ENCODE measurements at regions not wholly inside any gene's neighbourhood (a gene's known extent, or its start where the extent isn't known, plus 50 kb on each side); places are given as distances from the start of the nearest gene placed in this dataset.

- H3K27ac ChIP-seq (ENCODE audit: low read length): no peak overlapping the region
- H3K4me1 ChIP-seq (ENCODE audit: insufficient read depth, low read length): no peaks in the 10 kb centered on the region
- H3K9ac ChIP-seq (ENCODE audit: low read depth, low read length): no peak overlapping the region
- H3K27me3 ChIP-seq (ENCODE audit: insufficient read depth, low read length): no peaks in the 10 kb centered on the region
- no peak overlapping the region for H3K4me3 ChIP-seq (ENCODE audit: low read length)
- H3K9me3 ChIP-seq (ENCODE audit: insufficient read depth, low read depth, low read length): no peaks in the 10 kb centered on the region
- H3K36me3 ChIP-seq (ENCODE audit: insufficient read depth, low read depth, low read length): no peaks in the 10 kb centered on the region
Observed at GRCh38 chr14:41350476-41350875, 256.2 kb upstream of the LRFN5 start.

DNA sequence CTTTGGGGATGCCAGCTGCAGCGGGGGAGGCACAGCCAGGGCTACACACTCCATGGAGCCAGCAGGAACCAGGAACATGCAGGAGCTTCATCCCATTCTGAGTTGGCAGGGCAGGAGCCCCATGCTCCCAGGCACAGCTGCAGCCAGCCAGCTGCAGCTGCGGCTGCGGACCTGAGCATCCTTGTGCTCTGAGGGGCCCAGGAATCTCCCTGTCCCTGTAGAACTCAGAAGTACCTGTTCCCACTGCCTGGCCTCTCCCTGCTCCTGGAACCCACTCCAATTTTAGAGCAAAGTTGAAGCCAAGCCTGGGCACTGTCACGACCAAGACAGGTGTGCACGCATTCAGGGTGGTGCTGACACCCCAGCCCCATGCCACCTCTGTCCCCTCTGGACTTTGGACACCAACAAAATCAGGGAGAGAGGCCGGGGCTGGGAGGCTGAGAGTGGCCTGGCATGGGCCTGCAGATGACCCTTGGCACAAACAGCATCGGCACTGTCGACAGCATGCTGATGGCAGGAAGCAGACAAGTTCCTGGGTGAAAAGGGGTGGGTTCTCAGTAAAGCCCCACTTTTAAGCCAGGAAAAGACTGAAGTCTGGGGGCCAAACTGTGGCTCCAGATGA, 257.3 kb upstream of the LRFN5 start:
- no peaks in the 10 kb centered on the region for H3K36me3 ChIP-seq (ENCODE audit: insufficient read depth, low read depth, low read length)
- H3K27ac ChIP-seq (ENCODE audit: low read length): no peak overlapping the region
- no peaks in the 10 kb centered on the region for H3K27me3 ChIP-seq (ENCODE audit: insufficient read depth, low read length)
- H3K4me1 ChIP-seq (ENCODE audit: insufficient read depth, low read length): no peaks in the 10 kb centered on the region
- no peaks in the 10 kb centered on the region for H3K9me3 ChIP-seq (ENCODE audit: insufficient read depth, low read depth, low read length)
- no peak overlapping the region for H3K4me3 ChIP-seq (ENCODE audit: low read length)
- no peak overlapping the region for H3K9ac ChIP-seq (ENCODE audit: low read depth, low read length)

DNA sequence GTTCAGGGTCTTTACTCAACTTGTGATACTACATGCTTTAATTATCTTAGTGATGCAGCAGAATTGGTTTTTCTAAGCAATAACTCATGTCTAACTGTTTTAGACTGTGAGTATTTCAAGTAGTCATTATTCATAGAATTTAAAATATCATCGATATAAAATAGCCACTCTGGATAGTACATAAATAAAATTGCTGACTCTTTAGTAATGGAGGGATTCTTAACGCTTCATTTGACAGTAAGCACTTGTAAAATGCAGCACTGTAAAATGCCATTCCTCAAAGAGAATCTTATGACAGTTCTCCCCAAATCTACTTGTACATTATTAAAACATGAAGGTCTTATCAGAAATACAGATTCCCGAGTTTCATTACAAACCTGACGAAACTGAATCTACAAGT, 262.8 kb upstream of the LRFN5 start:
- Histone ChIP-seq H3K36me3 (ENCODE audit: insufficient read depth, low read depth, low read length) (no peaks in the 10 kb centered on the region), H3K4me3 (ENCODE audit: low read length) (no peak overlapping the region), H3K9ac (ENCODE audit: low read depth, low read length) (no peak overlapping the region), H3K27me3 (ENCODE audit: insufficient read depth, low read length) (no peaks in the 10 kb centered on the region), H3K9me3 (ENCODE audit: insufficient read depth, low read depth, low read length) (no peaks in the 10 kb centered on the region), H3K4me1 (ENCODE audit: insufficient read depth, low read length) (no peaks in the 10 kb centered on the region), H3K27ac (ENCODE audit: low read length) (no peak overlapping the region)

DNA sequence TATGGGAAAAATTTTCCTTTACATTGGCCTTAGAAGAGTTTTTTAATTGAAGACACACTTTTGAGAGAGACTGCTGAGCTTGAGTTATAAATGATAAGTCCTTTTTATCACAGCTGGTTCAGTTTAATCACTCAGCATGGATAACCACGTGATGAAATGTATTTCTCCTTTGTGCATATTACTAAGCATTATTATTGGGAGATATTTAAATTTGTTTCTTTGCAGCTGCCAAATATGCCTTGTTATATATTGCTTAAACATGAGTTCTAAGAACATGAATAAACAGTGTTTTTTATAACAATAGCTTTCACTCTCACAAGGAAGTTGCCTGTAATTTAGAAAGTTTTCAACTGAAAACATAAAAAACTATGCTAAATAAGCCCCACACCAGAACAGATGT, 293.5 kb upstream of the LRFN5 start:
- no peaks in the 10 kb centered on the region for H3K27me3 ChIP-seq (ENCODE audit: insufficient read depth, low read length)
- H3K36me3 ChIP-seq (ENCODE audit: insufficient read depth, low read depth, low read length): no peaks in the 10 kb centered on the region
- H3K9ac ChIP-seq (ENCODE audit: low read depth, low read length): no peak overlapping the region
- no peaks in the 10 kb centered on the region for H3K9me3 ChIP-seq (ENCODE audit: insufficient read depth, low read depth, low read length)
- no peaks in the 10 kb centered on the region for H3K4me1 ChIP-seq (ENCODE audit: insufficient read depth, low read length)
- H3K4me3 ChIP-seq (ENCODE audit: low read length): no peak overlapping the region
- H3K27ac ChIP-seq (ENCODE audit: low read length): no peak overlapping the region

DNA sequence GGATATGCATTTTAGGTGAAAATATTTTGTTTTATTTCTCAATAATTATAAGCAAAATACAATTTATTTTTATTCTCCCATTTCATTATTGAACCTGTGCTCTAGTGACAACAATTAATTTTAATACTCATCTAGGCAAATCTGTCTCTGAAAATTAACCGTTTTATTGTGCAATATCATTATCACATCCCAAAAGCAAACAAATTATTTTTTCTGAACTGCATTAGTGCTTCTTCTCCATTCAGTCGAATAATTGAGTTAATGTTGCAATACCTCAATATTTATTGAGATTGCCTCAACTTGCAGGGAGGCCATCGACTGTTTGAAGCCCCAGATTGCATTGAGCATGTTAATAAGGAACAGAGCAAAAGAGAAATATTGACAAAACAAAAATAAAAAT, 303.2 kb upstream of the LRFN5 start:
- H3K4me1 ChIP-seq (ENCODE audit: insufficient read depth, low read length): peaks cover 7% of the 10 kb centered on the region; the same call in 1 of the 2 replicates
- no peak overlapping the region for H3K9ac ChIP-seq (ENCODE audit: low read depth, low read length)
- no peaks in the 10 kb centered on the region for H3K27me3 ChIP-seq (ENCODE audit: insufficient read depth, low read length)

DNA sequence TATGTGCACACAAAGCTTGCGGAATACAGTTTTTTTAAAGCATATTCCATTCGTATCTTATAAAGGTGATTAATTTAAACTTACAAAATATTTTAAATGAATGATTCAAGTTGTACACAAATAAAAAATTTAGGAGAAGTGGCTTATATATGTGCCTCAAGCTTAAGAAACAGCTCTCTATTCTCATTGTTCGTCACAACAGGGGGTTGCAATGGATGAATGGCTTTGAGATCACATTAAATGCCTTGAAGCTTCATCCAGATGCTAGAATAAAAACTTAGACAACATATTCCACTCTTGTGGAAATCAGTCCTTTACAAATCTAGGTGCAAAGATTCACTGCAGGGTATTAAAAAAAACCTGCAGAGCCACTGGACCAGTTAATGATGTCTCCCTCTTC, 303.9 kb upstream of the LRFN5 start:
- Histone ChIP-seq H3K9ac (ENCODE audit: low read depth, low read length) (no peak overlapping the region), H3K36me3 (ENCODE audit: insufficient read depth, low read depth, low read length) (no peaks in the 10 kb centered on the region), H3K4me1 (ENCODE audit: insufficient read depth, low read length) (peaks cover 7% of the 10 kb centered on the region; the same call in 1 of the 2 replicates), H3K9me3 (ENCODE audit: insufficient read depth, low read depth, low read length) (no peaks in the 10 kb centered on the region), H3K4me3 (ENCODE audit: low read length) (no peak overlapping the region), H3K27me3 (ENCODE audit: insufficient read depth, low read length) (no peaks in the 10 kb centered on the region), H3K27ac (ENCODE audit: low read length) (no peak overlapping the region)

More for the DNA sequence above, 303.2 kb upstream of the LRFN5 start:
- Histone ChIP-seq H3K36me3 (ENCODE audit: insufficient read depth, low read depth, low read length) (no peaks in the 10 kb centered on the region), H3K9me3 (ENCODE audit: insufficient read depth, low read depth, low read length) (no peaks in the 10 kb centered on the region), H3K4me3 (ENCODE audit: low read length) (no peak overlapping the region), H3K27ac (ENCODE audit: low read length) (no peak overlapping the region)

GRCh38 chr14:41299924-41300323, 306.8 kb upstream of the LRFN5 start:
- no peaks in the 10 kb centered on the region for H3K27me3 ChIP-seq (ENCODE audit: insufficient read depth, low read length)
- H3K9ac ChIP-seq (ENCODE audit: low read depth, low read length): no peak overlapping the region
- H3K4me1 ChIP-seq (ENCODE audit: insufficient read depth, low read length): peaks cover 7% of the 10 kb centered on the region; the same call in 1 of the 2 replicates
- no peaks in the 10 kb centered on the region for H3K36me3 ChIP-seq (ENCODE audit: insufficient read depth, low read depth, low read length)
- H3K9me3 ChIP-seq (ENCODE audit: insufficient read depth, low read depth, low read length): no peaks in the 10 kb centered on the region
- H3K27ac ChIP-seq (ENCODE audit: low read length): no peak overlapping the region
- H3K4me3 ChIP-seq (ENCODE audit: low read length): no peak overlapping the region

- H3K27me3 ChIP-seq (ENCODE audit: insufficient read depth, low read length): no peaks in the 10 kb centered on the region
- H3K36me3 ChIP-seq (ENCODE audit: insufficient read depth, low read depth, low read length): no peaks in the 10 kb centered on the region
- H3K9ac ChIP-seq (ENCODE audit: low read depth, low read length): no peak overlapping the region
- H3K9me3 ChIP-seq (ENCODE audit: insufficient read depth, low read depth, low read length): no peaks in the 10 kb centered on the region
- H3K27ac ChIP-seq (ENCODE audit: low read length): no peak overlapping the region
- H3K4me1 ChIP-seq (ENCODE audit: insufficient read depth, low read length): peaks cover 7% of the 10 kb centered on the region; the same call in 1 of the 2 replicates
- H3K4me3 ChIP-seq (ENCODE audit: low read length): no peak overlapping the region
Observed at GRCh38 chr14:41298328-41298690, 308.4 kb upstream of the LRFN5 start.

- Histone ChIP-seq H3K9ac (ENCODE audit: low read depth, low read length) (no peak overlapping the region), H3K27ac (ENCODE audit: low read length) (no peak overlapping the region), H3K4me3 (ENCODE audit: low read length) (no peak overlapping the region), H3K27me3 (ENCODE audit: insufficient read depth, low read length) (no peaks in the 10 kb centered on the region), H3K9me3 (ENCODE audit: insufficient read depth, low read depth, low read length) (no peaks in the 10 kb centered on the region), H3K4me1 (ENCODE audit: insufficient read depth, low read length) (peaks cover 4% of the 10 kb centered on the region; the same call in 1 of the 2 replicates), H3K36me3 (ENCODE audit: insufficient read depth, low read depth, low read length) (no peaks in the 10 kb centered on the region)
Observed at GRCh38 chr14:41297576-41298327, 308.9 kb upstream of the LRFN5 start.

DNA sequence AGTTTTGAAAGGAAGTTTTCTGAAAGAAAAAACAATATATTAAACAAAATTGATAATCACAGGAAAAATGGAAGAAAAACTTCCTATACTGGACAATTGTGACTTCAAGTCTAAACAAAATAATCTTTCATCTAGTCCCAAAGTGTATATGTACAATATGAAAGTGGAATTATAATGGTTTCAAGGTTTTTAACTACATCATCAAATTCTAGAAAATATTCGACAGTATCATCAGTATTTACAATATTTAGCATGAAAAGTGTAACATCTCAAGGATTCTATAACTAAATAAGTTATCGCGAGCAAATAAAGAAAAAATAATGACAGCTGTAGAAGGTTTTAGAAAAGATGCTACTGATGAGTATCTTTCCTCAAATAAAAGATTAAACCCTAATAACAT, 310.9 kb upstream of the LRFN5 start:
- Histone ChIP-seq H3K27me3 (ENCODE audit: insufficient read depth, low read length) (no peaks in the 10 kb centered on the region), H3K9me3 (ENCODE audit: insufficient read depth, low read depth, low read length) (no peaks in the 10 kb centered on the region), H3K9ac (ENCODE audit: low read depth, low read length) (no peak overlapping the region), H3K36me3 (ENCODE audit: insufficient read depth, low read depth, low read length) (no peaks in the 10 kb centered on the region), H3K27ac (ENCODE audit: low read length) (no peak overlapping the region), H3K4me1 (ENCODE audit: insufficient read depth, low read length) (no peaks in the 10 kb centered on the region; the same call in 1 of the 2 replicates), H3K4me3 (ENCODE audit: low read length) (no peak overlapping the region)

DNA sequence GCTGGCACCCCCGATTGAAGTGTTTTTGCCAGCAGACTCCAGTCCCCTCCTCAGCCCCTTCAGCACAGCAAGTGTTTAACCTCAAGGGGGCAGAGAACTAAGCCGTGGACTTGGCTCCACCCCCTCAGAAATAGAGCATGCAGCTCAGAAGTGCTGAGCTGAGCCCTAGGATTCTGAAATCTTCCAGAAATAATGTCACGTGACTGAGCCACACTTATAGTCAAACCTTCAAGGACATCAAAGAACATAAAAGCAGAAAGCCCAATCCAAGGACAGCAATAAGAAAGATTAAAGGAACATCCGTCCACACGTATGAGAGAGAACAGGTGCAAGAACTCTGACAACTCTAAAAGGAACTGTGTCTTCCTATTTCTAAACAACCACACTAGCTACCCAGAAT, 317.7 kb upstream of the LRFN5 start:
- no peaks in the 10 kb centered on the region for H3K27me3 ChIP-seq (ENCODE audit: insufficient read depth, low read length)
- no peak overlapping the region for H3K27ac ChIP-seq (ENCODE audit: low read length)
- no peaks in the 10 kb centered on the region for H3K9me3 ChIP-seq (ENCODE audit: insufficient read depth, low read depth, low read length)
- H3K9ac ChIP-seq (ENCODE audit: low read depth, low read length): no peak overlapping the region
- no peak overlapping the region for H3K4me3 ChIP-seq (ENCODE audit: low read length)
- H3K4me1 ChIP-seq (ENCODE audit: insufficient read depth, low read length): no peaks in the 10 kb centered on the region
- H3K36me3 ChIP-seq (ENCODE audit: insufficient read depth, low read depth, low read length): no peaks in the 10 kb centered on the region

GRCh38 chr14:41285186-41285748, 321.4 kb upstream of the LRFN5 start:
- Histone ChIP-seq H3K27ac (ENCODE audit: low read length) (no peak overlapping the region), H3K27me3 (ENCODE audit: insufficient read depth, low read length) (no peaks in the 10 kb centered on the region), H3K9ac (ENCODE audit: low read depth, low read length) (no peak overlapping the region), H3K9me3 (ENCODE audit: insufficient read depth, low read depth, low read length) (no peaks in the 10 kb centered on the region), H3K4me1 (ENCODE audit: insufficient read depth, low read length) (no peaks in the 10 kb centered on the region), H3K4me3 (ENCODE audit: low read length) (no peak overlapping the region), H3K36me3 (ENCODE audit: insufficient read depth, low read depth, low read length) (no peaks in the 10 kb centered on the region)
